ENCODE measurements at regions not wholly inside any gene's neighbourhood (a gene's known extent, or its start where the extent isn't known, plus 50 kb on each side); places are given as distances from the start of the nearest gene placed in this dataset.

DNA sequence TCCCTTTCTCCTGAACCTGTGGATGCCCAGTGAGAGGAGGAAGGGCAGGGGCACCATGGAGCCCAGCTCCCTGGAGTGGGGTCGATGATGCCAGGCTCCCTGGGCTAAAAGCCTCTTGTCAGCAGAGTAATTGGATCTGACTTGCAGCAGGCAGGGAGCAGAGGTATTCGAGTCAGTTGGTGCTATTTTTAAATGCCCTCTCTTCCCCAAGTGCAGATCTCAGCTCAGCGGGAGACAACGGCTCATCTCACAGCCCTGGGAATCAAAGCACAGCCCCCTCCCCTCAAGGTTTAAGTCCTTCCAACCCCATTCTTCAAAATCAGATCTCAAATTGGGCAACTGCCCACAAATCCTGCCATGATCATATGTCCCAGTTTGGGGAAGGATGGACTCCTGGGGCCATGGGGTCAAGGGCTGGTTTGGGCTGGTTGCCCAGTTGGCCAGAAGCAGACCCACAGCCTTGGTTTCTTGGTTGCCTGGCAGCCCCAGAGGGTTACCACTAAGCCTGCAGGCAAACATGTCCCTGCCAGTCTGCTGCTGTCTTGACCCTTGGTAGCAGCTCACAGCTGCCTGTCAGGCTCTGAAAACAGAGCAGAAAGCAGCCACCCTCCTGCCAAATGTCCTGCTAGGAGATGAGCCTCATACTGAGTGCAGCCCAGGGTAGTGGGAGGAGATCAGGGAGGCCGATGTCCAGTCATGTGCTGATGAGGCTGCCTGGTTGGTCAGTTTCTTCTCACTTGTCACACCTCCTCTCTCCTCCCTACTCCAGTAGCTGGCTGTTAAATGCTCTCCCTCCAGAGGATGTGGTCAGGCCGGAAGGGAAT lies 244.9 kb downstream of the LOXHD1 start:
- no peaks in the 10 kb centered on the region for H3K9me3 ChIP-seq
- peaks cover 0 to 20% (median 0%) of the 10 kb centered on the region in 4 donors for H3K4me1 ChIP-seq
- no peak overlapping the region for H3K4me3 ChIP-seq
- DNase-seq (ENCODE audit: low spot score in 2 of 2), result no peak
- TF ChIP-seq EP300 (IDR thresholded peaks at IDR 0.05), result no peak
- no peak for TF ChIP-seq POLR2A (IDR thresholded peaks at IDR 0.05)
- TF ChIP-seq, protein P1, sequence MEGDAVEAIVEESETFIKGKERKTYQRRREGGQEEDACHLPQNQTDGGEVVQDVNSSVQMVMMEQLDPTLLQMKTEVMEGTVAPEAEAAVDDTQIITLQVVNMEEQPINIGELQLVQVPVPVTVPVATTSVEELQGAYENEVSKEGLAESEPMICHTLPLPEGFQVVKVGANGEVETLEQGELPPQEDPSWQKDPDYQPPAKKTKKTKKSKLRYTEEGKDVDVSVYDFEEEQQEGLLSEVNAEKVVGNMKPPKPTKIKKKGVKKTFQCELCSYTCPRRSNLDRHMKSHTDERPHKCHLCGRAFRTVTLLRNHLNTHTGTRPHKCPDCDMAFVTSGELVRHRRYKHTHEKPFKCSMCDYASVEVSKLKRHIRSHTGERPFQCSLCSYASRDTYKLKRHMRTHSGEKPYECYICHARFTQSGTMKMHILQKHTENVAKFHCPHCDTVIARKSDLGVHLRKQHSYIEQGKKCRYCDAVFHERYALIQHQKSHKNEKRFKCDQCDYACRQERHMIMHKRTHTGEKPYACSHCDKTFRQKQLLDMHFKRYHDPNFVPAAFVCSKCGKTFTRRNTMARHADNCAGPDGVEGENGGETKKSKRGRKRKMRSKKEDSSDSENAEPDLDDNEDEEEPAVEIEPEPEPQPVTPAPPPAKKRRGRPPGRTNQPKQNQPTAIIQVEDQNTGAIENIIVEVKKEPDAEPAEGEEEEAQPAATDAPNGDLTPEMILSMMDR (IDR thresholded peaks at IDR 0.05), result no peak
- no peaks in the 10 kb centered on the region for H3K27me3 ChIP-seq
- H3K36me3 ChIP-seq, result no peaks in the 10 kb centered on the region
- no peak overlapping the region for H3K27ac ChIP-seq
- 46 to 56% methylated on average over 5 to 6 of the region's 6 CpGs for WGBS, 2 donors

DNA sequence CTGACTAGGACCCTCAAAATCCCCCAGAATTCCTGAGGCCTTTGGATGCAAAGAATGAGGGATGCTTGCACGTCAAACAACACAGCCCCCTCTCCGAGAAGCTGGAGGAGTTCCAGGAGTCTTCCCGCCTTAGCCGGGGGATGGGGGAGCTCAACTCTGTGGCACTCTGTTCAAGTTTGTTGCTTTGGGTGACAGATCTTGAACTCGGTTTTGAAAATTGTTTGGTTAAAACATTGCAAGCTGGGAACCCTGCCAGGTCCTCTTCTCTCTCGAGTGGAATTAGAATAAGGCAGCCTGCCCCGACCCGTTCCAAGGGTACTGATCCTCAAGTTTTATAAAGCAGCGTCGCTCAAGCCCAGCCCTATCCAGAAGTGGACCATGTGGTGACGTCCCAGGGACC lies 244.1 kb downstream of the LOXHD1 start:
- no peaks in the 10 kb centered on the region for H3K27me3 ChIP-seq
- no peak overlapping the region for H3K4me3 ChIP-seq
- no peaks in the 10 kb centered on the region for H3K9me3 ChIP-seq
- no peak overlapping the region for H3K27ac ChIP-seq
- H3K36me3 ChIP-seq, result no peaks in the 10 kb centered on the region
- H3K4me1 ChIP-seq, result peaks cover 0 to 20% (median 0%) of the 10 kb centered on the region in 4 donors
- TF ChIP-seq EP300 (IDR thresholded peaks at IDR 0.05) (no peak), POLR2A (IDR thresholded peaks at IDR 0.05) (no peak)
- TF ChIP-seq, protein P1 (IDR thresholded peaks at IDR 0.05), result no peak
- 18 to 25% methylated on average over 11 of the region's 11 CpGs for WGBS, 2 donors
- DNase-seq (ENCODE audit: low spot score in 2 of 2), result no peak

DNA sequence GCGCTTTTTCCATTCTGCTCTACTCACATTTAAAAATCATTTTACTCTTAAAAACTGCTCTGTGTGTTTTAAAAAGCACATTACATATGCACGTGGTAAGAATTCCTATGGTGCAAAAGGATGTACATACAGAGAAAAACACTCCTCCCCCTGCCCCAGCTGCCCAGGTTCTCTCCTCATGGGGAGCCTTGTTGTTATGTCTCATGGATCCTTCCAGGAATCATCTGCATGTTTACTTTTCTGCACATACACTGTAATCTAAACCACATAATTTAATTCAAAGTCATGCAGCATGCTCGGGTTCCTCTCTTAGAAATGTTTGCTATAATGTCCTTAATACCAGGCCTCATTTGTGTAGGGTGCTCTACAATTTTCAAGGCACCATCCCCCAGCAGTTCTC lies 243.3 kb downstream of the LOXHD1 start:
- peaks cover 0 to 26% (median 2%) of the 10 kb centered on the region in 4 donors for H3K4me1 ChIP-seq
- no peak for DNase-seq (ENCODE audit: low spot score in 2 of 2)
- no peak overlapping the region for H3K27ac ChIP-seq
- no peaks in the 10 kb centered on the region for H3K36me3 ChIP-seq
- TF ChIP-seq POLR2A (IDR thresholded peaks at IDR 0.05) (no peak), EP300 (IDR thresholded peaks at IDR 0.05) (no peak)
- TF ChIP-seq, protein P1 (IDR thresholded peaks at IDR 0.05), result no peak
- no peaks in the 10 kb centered on the region for H3K27me3 ChIP-seq
- 68 to 74% methylated on average over 3 of the region's 3 CpGs for WGBS, 2 donors
- no peaks in the 10 kb centered on the region for H3K9me3 ChIP-seq
- H3K4me3 ChIP-seq, result no peak overlapping the region

DNA sequence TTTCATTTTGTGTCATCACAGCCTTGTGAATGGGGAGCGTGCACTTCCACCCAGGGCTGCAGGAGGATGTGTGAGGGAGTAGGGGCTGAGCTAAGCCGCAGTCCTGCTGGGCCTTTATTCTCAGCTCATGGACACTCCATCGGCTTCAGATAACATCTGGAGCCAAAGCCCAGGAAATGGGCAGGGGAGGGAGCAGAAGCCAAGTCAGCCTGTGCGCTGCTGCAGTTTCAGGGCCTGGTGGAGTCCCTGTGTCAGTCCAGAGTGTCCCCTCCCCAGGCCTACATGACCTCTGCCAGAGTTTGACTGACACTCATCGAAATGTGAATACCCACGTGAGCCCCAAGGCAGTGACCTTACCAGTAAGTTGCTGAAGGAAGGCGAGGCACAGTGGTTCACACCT lies 242.2 kb downstream of the LOXHD1 start:
- Histone ChIP-seq H3K27me3 (no peaks in the 10 kb centered on the region), H3K9me3 (no peaks in the 10 kb centered on the region), H3K4me3 (no peak overlapping the region), H3K4me1 (peaks cover 0 to 34% (median 5%) of the 10 kb centered on the region in 4 donors), H3K27ac (no peak overlapping the region), H3K36me3 (no peaks in the 10 kb centered on the region)
- 81 to 84% methylated on average over 4 to 7 of the region's 7 CpGs for WGBS, 2 donors
- TF ChIP-seq EP300 (IDR thresholded peaks at IDR 0.05) (no peak), POLR2A (IDR thresholded peaks at IDR 0.05) (no peak)
- TF ChIP-seq, protein P1 (IDR thresholded peaks at IDR 0.05), result no peak
- no peak for DNase-seq (ENCODE audit: low spot score in 2 of 2)

DNA sequence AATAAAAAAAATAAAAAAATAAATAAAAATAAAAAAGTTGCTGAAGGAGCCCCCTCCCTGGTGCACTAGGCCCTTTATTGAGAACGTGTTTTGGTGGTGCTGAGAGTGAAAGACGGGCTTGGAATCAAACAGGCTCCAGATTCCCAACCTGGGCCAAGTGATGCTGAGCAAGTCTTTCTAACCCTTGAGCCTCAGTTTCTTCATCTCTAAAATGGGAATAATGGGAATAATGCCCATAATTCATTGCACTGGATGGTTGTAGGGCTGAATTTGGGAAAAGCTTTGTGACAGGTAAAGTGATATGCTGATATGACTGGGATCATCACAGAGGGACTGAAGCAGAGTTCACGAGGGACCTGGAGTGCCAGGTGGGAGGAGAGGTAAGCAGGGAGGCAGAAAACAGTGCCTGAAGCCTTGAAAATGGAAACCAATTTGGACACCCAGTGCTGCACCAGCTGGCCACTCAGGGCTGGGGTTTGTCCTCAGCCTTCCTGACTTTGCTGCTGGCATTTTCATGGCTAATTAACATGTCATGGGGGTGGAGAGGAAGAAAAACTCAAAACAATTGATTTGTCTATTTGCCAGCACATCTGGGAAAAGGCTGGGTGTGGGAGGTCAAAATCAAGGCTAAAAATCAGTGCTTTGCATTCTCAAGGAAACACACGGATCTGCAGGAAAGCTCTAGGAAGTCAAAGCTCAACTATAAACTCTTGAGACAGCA lies 241.3 kb downstream of the LOXHD1 start:
- Histone ChIP-seq H3K27me3 (no peaks in the 10 kb centered on the region), H3K27ac (no peak overlapping the region), H3K9me3 (no peaks in the 10 kb centered on the region), H3K36me3 (no peaks in the 10 kb centered on the region), H3K4me1 (peaks cover 0 to 34% (median 5%) of the 10 kb centered on the region in 4 donors), H3K4me3 (no peak overlapping the region)
- TF ChIP-seq EP300 (IDR thresholded peaks at IDR 0.05) (no peak), POLR2A (IDR thresholded peaks at IDR 0.05) (no peak)
- TF ChIP-seq, protein P1 (IDR thresholded peaks at IDR 0.05), result no peak
- WGBS, 2 donors, result 79 to 81% methylated on average over 4 of the region's 4 CpGs
- DNase-seq (ENCODE audit: low spot score in 2 of 2), result no peak

Data from tibial nerve (tissue), 4 donors.